ENCODE measurements at regions not wholly inside any gene's neighbourhood (a gene's known extent, or its start where the extent isn't known, plus 50 kb on each side); places are given as distances from the start of the nearest gene placed in this dataset.

DNA sequence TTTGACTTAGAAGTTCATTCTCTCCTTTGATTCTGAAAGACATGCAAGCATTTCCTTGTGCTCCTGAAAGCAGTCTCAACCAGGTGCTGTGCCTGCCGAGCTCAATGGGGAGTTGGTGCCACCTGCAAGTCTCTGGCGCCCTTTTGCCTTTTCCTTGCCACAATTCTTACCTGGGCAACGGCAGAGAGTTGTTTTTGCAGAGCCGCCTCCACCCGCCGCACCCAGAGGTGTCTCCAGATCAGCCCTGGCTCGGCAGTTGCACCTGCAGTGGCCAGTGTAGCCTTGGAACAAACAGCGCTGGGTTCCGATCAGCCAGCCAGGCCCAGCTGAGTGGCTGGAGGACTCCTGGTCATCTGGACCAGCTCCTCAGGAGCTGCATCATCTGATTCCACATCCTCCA, 262.9 kb downstream of the IRX2 start:
- DNase-seq: no peak

DNA sequence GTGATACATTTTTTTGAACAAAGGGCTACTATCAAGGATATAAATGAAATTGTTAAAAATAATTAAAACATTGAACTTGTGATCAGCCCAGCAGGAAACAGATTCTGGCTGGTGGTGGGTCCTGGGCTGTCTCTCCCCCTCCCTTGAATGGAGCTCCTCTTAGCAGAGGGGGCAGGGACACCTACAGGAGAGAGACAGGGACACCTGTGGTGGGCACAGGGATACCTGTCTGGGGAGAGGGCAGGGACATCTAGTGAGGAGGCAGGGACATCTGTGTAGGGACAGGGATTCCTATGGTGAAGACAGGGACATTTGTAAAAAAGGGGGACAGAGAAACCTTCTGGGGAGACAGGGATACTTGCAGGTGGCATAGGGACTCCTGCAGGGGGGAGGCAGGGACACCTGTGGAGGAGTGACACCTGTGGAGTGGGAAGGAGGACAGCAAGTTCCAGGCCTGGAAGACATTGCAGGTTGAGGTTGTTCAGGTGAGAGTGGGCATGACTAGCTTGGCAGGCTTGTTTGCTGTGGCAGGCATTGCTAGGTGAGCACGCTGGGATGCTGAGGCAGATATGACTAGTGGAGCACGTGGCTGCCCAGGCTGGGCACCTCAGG, 264.2 kb downstream of the IRX2 start:
- DNase-seq: no peak

DNA sequence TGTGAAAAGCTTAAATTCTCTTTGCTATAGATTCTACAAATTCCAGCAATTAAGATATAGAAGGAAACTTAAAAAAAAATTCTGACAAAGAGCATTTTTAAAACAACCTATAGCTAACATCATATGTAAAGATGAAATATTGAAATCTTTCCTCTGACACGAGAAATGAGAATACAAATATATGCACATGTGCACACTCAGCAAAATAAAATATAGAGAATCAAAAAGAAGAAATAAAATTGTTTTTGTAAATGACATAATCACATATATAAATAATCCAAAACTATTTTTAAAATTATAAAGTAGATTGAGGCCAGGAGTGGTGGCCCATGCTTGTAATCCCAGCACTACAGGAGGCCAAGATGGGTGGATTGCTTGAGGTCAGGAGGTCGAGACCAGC, 265.1 kb downstream of the IRX2 start:
- DNase-seq: no peak

DNA sequence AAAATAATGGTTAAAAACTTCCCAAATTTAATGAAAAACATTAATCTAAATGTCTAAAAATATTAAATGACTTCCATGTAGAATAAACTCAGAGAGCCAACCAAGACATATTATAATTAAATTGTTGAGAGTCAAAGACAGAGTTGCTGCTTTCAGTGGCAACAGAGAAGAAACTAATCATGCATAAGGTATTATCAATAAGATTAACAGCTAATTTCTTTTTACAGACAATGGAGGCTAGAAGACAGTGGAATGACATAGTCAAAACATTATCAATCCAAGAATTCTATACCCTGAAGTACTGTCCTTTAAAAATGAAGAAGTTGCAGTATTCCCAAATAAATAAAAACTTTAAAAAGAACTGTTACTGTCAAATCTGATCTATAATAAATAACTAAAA, 268.7 kb downstream of the IRX2 start:
- no peak for DNase-seq

DNA sequence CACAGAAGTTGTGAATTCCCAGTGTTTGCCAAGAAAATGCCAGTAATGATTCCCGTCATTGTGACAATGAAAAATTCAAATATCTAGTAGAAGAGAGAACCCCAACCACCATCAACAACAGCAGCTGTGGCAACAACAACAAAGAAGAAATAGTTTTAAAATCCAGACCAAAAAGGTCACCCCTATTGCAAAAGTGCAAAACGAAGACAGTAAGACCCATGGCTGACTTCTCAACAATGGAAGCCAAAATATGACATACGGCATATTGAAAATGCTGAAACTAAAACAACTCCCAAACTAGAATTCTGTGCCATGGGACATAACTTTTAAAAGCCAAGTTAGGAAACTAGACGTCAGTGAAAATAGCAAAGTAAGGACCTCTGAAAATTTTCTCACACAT, 270.6 kb downstream of the IRX2 start:
- DNase-seq: no peak

DNA sequence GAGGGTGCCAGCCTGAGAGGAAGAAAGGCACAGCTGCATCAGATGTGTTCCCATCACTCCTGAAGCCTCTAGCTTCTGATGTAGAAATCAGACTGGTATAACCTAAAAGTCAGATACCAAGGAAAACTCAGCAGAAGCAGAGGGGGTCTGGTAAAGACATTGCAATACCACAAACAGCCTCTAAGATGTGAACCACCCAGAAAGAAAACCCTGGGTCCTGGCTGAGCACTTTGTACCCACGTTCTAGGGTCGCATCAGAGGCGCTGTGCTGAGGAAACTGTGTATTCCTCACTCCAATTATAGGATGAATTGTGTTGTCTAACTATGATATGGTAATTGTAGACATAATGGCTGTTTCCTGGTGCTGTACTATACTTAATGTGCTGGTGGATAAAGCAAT, 275.6 kb downstream of the IRX2 start:
- DNase-seq: no peak

DNA sequence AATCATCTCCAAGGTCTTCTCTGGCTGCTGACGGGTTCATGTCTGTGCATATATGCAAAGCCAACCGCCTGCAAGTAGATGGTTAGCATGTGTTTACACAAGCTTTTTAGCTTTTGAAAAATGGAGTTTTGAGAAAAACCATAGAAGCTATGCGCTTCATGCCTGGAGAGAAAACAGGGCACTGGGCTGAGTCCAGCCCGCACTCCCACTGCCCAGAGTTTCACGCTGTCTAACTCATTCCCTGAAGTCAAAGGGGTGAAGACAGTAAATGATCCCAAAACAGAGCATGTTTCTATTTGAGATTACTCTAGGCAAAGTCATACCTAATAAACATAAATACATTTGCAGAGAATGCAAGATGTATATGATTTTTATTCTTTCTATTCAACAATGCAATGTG, 278.8 kb downstream of the IRX2 start:
- DNase-seq: no peak

DNA sequence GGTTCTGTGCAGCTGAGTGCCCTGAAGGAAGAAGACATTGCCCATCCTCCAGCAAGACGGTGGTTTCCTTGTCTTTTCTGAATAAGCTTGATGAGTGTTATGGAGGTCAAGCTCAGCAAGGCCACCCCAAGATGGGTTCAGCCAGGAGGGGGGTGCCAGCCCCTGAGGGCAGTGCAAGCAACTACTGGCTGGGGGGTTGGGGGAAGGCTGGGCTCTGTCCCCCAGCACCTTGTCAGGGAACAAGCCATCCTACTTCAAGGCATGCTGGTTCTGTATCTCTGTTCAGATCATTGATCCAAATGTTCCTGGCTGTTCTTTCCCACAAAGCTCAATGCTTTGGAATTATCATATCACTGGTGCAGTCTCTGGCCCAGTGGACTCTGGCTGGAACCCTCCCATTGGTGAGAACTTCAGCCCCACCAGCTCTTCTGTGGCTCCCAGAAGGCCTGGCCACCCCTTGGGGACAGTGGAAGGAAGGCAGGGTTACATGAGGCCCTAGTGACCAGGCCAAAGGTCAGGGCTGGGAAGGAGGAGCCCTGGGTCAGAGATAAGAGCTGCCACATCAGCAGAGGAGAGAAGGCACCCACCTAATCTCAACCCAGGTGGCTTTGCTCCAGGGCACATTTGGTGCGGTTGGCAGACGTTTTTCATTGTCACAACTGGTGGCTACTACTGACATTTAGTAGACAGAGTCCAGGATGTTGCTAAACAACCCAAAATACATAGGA, 280.2 kb downstream of the IRX2 start:
- no peak for DNase-seq

DNA sequence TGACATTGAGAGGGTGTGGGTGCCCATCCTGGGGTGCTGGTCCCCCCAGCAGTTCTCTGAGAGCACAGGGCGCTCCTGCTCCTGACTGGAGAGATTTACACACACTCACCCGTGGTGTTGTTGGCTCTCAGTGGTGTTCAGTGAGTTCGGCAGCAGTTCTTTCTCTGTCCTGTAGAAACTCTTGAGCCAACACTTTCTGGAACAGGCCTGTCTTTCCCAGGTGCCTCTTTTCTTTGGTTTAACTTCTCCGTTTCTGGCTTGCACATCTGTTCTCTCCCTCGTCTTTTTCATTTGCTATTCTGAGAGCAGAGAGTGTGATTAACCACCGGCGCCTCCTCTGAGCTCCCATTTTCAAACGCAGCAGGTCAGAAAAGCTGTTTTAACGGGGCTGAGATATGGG, 284.5 kb downstream of the IRX2 start:
- no peak for DNase-seq

DNA sequence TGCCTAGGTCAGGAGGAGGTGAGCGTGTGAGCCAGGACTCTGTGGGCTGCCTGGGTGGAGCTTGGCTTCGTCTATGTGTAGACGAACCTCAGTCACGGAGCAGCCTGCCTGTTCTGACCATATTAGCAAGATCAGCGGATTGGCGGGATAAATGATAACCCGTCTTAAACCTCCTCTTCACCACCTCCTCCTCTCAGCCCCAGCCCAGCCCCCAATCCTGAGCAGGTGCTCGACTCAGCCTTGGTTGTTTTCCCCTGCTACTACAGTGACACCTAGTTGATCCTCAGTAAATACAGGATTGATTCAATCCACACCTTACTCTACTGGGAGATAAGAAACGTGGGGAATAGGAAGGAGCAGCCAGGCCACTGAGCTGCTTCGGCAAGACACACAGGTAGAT, 286.1 kb downstream of the IRX2 start:
- DNase-seq: no peak

DNA sequence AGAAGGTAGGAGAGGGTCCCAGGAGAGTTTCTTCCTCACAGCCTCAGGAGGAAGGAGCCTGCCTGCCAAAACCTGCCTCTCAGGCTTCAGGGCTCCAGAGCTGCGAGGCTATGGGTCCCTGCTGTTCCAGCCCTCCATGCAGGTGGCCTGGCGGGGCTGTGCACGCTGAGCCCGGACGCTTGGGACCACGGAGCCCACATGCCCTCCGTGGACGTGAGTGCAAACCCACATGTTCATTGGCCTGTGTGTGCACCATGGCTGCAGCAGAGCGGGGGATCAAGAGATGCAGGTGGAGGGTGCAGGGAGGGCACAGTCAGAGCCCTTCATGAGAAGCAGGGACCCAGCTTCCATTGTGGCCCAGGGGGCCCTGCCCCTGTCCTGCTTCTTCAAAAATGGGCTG, 287.3 kb downstream of the IRX2 start:
- DNase-seq: no peak

DNA sequence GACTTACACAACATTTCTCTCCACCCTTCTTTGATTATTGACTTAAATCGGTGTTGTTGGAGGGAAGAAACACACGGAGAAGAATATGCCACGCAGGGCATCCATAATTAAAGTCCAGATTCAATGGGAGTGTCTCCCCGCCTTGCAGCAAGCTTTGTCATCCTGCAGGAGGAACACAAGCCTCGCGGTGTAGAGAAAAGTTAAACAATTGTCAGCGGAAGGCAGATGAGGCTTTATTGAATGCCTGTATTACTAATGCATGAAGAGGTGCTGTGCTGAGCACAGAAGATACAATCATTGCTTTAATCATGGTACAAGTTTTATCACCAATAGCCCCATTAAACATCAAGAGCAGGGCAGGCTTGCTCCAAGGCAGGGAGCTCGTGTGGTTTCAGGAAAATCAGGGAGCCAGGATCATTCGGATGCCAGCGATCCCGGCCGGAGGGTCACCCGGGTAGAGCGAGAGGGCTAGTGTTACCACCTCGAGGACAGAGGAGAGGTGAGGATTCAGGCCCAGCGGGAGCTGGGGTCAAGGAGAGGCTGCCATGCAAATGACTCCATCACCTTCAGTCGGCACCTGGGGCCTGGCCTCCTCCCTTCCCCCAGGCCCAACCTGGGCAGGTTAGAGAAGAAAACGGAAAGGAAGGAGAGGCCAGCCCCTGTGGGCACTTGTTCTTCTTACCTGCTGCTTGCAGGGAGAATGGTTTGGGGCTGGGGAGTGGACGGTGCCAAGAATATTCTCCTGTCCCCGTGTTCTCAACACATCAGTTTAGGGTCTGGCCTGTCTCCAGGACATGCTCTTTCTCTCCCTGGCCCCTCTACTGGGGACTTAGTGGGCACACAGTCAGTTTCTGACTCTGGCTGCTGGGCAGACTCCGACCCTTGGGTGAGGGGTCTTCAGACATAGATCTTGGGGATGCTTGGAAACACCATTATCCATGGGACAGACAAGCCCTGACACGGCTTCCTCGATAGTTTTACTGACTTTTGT, 289.5 kb downstream of the IRX2 start:
- DNase-seq: no peak

DNA sequence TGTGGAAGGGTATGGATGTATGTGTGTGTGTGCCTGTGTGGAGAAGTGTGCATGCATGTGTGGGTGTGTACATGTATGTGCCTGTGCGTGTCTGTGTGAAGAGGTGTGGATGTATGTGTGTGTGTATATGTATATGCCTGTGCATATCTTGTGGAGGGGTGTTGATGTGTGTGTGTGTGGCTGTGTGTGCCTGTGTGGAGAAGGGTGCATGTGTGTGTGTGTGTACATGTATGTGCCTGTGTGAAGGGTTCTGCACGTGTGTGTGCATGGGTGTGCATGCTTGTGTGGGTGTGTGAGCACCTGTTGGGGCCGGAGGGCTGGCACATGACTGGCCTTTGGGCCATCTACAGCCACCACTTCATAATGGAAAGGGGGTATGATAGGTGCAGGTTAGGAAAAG, 291.4 kb downstream of the IRX2 start:
- DNase-seq: no peak

DNA sequence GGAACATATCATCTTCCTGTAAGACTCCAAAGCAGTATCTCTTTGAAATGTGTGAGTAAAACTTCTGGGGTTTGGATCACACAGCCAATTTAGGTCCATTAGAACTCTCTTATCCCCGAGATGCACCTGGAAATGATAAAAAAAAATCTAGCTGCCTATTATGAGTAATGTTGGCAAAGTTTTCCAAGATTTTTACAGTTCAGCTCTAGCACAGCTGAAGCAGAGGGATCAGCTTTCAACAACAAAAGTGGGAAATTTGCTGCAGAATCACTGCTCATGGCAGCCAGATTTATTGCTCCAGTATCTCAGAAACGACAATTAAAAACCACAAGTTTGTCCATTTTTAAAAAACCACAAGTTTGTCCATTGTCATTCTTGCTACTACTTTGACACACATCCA, 292.2 kb downstream of the IRX2 start:
- DNase-seq: no peak

DNA sequence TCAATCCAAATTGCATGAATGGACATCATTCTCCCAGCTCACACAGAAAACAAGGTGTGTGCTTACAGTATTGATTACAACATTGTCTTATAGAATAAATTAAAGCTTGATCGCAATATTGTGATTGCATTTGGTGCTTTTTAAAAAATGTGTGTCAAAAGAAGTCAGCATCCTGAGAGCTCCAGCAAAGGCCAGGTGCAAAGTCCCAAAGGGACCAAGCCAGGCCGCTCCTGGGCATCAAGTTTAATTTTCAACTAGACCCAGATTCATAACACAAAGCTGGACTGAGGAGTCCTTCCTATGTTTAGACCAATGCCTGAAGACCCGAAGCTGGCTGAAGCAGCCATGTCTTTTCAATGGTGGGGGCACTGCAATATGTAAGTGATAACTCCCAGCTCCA, 295.6 kb downstream of the IRX2 start:
- DNase-seq: no peak

DNA sequence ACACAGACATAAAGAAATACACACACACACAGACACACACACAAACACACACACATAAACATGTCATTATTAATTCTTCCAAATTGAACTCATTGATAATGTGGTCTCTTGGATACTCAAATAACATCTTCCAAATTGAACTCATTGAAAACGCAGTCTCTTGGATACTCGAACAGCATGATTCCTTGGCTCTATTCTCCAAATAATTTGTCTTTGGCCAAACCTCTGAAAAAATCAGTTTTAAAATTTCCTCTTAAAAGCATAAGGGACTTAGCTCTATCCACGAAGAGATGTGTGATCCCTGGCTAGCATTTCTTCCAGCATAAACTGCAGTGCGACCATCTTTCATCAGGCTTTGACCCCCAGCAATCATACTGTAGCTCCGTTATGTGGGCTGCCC, 296.6 kb downstream of the IRX2 start:
- DNase-seq: no peak

DNA sequence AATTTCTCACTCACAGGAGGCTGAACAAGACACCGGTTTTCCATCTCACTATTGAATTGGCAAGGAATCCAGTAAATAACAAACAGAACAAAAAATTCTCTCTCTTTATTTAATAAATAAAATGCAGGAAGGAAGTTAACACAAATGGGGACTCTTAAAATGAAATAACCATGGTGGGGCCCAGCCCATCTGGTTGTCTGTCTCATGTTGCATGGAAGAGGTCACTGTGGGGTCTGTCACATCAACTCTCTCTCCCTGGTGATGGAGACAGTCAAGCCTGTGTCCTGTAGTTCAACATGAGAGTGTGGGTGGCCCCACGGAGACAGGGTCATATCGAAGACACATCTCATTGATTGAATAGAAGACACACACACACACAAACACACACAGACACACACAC, 297.7 kb downstream of the IRX2 start:
- no peak for DNase-seq

DNA sequence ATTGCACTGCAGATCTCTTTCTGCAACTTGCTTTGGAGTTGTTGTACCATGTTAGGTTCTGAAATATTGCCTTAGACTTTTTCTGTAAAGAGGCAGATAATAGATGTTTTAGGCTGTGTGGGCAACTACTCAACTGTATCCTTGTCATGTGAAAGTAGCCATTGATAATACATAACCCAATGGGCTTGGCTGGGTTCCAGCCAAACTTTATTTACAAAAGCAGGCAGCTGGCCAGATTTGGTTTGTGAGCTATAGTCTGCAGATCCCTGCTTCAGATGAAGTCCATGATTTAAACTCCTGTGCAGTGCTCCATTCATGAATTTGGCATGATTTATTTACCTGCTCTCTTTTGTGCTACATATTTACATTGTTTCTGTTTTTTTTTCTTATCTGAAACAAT, 300.4 kb downstream of the IRX2 start:
- DNase-seq: no peak

DNA sequence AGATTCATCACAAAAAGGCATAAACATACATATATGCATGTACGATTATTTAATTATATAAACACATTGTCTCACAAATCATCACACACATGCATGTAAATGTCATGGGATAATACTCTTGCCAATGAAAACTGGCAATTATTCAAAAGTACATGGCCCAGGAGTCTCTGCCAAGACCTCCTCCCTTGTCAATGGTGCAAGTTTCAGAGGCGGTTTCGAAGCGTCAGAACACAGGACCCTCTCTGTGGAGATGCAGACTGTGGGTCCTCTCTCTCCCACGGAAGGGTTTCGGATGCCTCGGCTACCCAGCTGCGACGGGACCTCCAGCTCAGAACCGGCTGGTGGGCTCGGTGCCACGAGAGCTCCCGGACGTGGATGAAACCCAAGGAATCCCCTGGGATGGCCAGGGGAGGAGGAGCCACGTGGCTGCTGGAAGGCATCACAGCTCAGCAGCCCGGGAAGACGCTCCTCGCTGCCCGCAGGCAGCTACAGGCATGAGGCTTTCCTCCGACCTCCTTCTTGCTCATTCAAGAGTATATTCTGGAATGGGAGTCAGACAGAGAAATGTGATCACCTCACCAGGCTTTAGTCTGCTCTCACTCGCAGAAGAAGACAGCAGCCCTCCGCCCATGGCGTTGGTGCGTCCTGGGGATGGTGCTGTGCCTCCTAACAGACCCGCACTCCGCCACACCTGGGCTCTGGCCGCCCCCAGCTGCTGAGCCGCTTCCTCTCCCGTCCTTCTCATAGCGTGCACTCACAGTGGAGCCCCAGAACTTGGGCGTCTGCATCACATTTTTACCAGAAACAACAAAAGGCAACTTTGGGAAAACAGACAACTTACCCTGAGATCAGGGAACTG, 308.8 kb downstream of the IRX2 start:
- no peak for DNase-seq

DNA sequence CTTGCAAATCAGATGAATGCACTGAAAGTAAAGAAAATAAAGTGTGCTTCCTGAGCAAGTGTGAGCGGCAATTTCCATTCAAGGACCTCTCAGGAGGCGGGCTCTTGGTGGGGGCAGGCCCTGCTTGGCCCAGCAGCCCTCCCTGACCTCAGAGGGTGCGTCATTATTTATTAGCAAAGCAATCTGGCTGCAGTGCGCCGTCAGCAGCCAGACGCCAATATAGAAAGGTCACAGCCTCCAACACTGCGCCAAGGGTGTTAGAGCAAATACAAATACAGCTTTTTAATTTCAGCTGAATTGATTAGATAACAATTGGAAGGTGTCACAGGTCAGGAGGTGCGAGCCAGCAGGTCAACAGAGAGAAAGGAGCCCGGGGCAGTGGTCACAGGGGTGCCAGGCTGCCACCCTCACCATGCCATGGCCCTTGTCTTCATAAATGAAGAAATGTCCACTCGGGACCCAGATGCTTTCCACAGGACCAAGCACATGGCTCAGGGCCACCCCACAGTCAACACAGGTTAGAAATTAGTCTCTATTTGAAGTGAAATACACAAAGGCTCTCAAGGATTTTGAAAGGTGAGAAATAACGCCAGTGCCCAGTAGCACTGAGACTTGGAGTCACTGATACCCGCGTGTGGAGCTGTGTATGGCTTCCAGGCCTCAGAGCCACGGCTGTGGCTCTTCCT, 309.8 kb downstream of the IRX2 start:
- no peak for DNase-seq

DNA sequence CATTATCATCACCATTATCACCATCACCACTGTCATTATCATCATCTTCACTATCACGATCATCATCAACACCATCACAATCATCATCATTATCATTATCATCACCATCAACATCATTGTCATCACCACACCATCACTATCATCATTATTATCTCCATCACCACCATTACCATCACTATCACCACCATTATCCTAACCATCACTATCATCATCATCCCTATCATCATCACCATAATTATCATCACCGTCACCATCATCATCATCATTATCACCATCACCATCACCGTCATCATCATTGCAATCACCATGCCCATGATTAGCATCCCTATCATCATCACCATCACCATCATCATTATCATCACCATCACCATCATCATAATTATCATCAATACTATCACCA, 311.9 kb downstream of the IRX2 start:
- DNase-seq: no peak

DNA sequence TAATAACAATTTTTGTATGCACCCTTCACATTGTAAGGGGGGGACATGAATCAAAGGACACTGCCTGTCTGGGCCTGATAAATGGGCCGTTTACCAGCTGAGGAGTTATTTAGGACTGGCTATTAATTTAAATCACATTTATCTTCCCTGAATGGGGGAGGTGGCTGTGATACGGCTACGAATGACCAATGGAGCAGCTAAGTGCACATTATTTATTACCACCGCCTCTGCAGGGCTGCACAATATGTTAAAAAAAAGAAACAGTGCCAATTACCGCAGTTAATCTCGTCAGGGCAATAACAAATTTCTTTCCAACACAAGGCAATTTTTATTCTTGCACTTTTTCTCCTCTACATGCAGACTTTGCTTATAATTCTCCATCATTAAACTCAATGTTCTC, 318.4 kb downstream of the IRX2 start:
- DNase-seq: no peak
